Stimulated activated CD8-positive, alpha-beta memory T cell treated with anti-CD3 and anti-CD28 coated beads, Interleukin-12 subunit alpha, Interleukin-12 subunit beta, amount 100 ng/mL, for 24 hours (primary cell): ENCODE measurements at regions not wholly inside any gene's neighbourhood (a gene's known extent, or its start where the extent isn't known, plus 50 kb on each side); places are given as distances from the start of the nearest gene placed in this dataset.

Experiments used
- DNase-seq: peaks from one replicate; pipeline ENCODE4 v3.0.0-alpha.2; 2020; ENCODE audit errors: extremely low read depth

GRCh38 chr2:118738524-118739308 lies 108.7 kb downstream of the EN1 start:
- DNase-seq, result no peak

DNA sequence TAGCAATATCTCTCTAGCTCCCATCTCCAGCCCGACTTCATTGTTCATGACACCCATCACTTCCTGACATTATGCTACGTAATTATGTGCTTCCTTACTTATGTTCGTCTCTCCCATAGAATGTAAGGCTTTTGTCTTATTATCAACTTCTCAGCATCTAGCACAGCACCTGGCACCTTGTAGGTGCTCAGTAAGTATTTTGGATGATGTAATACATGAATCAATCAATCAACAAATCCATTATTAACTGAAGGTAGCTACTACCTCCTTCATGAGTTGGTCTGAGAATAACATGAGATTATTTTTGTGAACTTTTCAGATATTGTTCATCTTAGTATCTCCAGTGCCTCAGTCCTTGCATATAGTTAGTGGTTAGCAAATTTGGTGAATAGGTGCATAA lies 109.3 kb downstream of the EN1 start:
- DNase-seq, result no peak

GRCh38 chr2:118737684-118738083 lies 109.8 kb downstream of the EN1 start:
- DNase-seq, result no peak

DNA sequence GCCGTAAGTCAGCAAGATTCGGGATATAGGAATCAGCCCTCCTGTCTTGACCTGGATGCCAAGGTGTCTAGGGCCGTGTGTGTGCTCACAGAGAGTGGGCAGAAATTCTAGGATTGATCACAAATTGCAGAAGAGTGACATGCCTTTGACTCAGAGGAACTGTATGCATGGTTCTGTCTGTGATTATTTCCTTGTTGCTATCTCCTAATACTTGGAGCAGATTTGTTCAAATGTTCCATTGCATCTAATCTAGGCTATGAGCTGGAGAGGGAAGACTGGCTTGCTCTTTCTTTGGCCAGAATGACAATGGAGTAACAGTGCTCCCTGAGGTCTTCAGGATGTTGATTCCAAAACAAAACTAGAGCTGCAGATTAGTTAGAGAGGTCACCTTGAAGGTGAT lies 115.0 kb downstream of the EN1 start:
- DNase-seq, result no peak

DNA sequence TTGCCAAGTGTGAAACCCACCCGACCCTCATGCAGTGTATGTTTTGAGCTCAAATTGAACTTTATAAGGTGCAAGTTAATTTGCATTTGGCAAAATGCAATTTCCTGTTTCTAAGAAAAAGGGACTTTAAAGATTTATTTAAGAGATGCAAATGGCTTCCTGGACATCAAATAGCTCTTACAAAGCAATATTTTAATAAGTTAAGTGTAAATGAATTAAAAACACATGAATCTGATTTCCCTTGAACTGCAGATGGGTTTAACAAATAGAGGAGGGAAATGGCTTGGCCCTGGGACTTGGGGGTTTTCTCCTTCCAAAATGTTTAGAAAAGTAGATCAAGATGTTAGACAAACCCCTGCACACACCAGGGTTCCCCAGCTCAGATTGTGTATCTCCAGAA lies 116.0 kb downstream of the EN1 start:
- no peak for DNase-seq

- DNase-seq, result no peak
Observed at GRCh38 chr2:118730405-118730804, 117.0 kb downstream of the EN1 start.

DNA sequence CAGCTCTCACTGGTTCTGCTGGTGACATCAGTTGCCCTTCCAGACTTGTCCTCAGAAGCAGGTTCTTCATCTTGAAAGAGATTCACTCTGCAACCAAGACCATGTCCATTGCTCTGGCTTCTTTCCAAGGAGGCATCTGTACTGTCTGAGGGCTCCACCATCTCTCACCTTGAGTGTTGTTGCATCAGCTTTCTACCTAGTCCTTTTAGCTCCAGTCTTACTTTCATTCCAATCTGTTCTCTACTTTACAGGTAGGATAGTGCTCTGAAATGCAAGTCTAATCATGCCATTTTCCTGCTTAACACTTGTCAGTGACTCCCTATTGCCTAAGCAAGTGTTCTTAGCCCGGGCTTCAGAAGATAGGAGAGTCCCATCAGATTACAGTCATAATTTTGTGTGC lies 117.7 kb downstream of the EN1 start:
- DNase-seq, result no peak

GRCh38 chr2:118728984-118729383 lies 118.5 kb downstream of the EN1 start:
- DNase-seq, result no peak

GRCh38 chr2:118726821-118727220 lies 120.6 kb downstream of the EN1 start:
- no peak for DNase-seq

DNA sequence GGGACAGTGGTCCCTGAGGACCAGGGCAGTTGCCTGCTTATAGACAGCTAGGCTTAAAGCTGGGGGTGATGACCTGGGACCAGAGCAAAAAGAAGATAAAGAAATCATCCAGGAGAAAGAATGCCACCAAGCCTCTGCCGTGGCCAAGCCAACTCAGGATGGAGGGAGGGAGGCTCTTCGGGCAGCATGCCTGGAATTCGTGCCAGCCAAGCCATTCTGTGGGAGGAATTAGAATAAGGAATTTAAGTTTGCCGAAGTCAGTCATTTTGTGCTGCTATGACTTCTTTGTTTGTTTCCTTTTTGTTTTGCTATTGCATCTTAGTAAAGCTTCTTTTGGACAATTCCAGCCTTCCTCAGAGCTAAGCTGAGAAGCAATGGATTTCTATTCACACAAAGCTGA lies 124.1 kb downstream of the EN1 start:
- no peak for DNase-seq

DNA sequence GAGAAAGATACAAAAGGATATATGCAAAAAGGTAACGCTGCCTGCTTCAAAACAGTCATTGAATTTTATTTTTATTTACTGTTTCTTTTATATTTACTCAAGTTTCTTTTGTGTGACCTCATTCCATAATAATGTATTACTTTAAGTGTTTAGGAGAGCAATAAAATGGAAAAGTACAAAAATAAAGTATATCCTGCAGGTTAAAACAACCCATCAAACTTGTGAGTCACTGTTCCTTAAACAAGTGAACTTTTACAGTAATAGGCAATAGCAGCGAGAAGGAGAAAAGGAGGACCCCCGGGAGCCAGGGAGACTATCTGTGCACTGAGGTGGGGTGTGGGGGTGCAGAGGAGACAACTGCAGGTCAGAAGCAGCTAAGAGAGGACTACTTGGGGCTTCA lies 124.5 kb downstream of the EN1 start:
- DNase-seq, result no peak

DNA sequence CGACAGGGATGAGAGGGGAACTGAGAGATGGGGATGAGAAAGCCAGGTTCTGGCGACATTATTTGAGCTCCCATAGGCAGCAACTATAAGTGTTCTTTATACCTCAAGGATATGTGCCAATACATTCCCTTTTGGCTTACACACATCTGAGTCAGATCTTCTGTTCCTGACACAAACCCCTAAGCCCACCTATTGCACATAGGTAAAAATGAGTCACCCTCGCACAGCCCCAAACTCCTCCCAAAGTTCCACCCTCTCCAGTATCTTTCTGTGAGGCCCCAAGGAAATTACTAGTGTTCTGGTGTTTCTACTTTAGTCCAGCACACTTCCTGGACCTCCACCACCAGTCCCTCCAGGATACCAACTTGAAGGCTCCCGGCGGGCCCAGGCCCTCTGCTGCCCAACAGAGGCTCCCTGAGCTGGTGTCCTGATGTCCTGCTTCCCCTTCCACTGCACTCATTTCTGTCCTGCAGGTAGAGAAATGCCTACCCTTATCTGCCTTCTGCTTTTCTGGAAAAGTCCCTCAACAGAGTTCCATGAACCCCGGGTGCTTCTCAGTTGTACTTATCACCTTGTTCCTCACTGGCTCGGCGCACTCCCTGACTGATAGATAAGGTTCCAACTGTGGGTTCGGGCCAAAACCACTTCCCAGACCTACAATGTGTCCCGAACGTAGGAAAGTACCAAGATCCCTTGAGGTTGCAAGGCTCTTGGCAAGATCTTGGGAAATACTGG lies 125.5 kb downstream of the EN1 start:
- no peak for DNase-seq

- no peak for DNase-seq
Observed at GRCh38 chr2:118720866-118721265, 126.6 kb downstream of the EN1 start.

DNA sequence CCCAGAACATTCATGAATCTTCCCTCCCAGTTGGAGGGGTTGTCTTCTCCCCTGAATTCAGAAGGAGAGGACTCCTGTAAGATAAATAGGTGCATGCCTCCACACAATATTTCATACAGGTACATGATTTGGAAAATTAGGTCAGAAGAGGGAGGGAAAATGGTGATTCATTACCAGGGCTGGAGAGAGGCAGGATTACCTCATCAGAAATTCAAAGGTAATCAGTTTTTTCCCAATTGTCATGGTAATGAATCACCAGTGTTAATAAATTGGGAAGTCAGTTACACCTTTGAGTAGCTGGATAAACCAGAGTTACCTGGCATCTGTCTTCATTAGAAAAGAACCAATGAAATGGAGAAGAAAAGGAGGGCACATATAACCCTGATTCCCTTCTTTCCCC lies 128.5 kb downstream of the EN1 start:
- DNase-seq, result no peak

GRCh38 chr2:118716102-118716501 lies 131.3 kb downstream of the EN1 start:
- no peak for DNase-seq

DNA sequence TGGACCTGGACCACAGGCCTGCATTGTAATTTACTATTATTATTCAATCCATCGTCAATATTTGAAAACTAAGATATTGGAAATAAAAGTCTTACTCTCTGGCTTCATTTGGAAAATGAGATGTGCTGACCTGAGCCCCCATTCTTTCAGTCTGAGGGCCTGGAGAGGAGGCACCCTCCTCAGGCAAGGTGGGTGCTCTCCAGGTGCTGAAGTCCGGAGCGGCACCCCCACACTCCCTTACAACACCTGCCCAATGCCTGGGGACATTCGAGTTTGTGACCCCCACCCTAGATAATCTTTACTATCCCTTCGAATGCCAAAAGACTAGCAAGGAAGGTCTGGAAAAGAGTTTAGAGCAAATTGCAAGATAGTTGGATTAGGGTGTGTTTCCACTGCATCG lies 133.3 kb downstream of the EN1 start:
- DNase-seq, result no peak

DNA sequence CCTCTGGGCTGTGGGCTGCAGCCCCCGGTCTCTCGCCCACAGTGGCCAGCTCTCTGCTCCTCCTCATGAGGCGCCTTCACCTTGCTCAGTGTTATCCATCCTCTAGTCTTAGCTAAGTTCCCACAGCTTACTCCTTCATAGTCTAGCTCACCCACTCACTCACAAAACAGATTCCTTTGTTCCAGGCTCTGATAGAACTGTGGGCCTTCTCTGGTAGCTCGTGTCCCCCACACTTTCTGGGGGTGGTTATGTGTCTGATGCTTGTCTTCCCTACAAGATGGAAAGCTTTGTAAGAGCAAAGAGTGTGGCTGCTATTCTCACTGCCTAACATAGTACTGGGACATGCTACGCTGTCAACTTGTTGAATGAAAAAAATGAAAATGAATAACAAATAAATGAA lies 135.8 kb downstream of the EN1 start:
- DNase-seq, result no peak

DNA sequence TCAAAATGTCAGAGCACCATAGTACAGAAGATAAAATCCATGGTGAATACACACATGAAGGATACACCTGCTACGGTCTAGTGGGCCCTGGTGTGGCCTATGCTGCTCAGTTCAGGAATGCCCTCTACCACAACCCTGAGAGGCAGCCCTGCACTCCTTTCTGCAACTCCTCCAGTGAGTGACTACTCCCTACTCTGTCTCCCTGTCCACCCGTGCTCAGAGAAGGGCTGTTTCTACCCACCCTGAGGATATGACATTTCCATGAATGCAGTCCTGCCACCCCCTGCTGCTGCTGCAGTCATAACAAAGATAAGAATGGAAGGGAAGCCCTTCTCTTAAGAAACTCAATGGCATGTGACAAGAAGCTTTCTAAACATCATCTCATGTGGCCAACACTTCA lies 137.0 kb downstream of the EN1 start:
- DNase-seq, result no peak

- no peak for DNase-seq
Observed at GRCh38 chr2:118709786-118710185, 137.7 kb downstream of the EN1 start.

- no peak for DNase-seq
Observed at GRCh38 chr2:118706844-118707243, 140.6 kb downstream of the EN1 start.

GRCh38 chr2:118706371-118706770 lies 141.1 kb downstream of the EN1 start:
- no peak for DNase-seq

- no peak for DNase-seq
Observed at GRCh38 chr2:118705032-118705431, 142.4 kb downstream of the EN1 start.

- DNase-seq, result no peak
Observed at GRCh38 chr2:118699447-118700175, 147.8 kb downstream of the EN1 start.
